SH-SY5Y (cell line): ENCODE measurements at regions not wholly inside any gene's neighbourhood (a gene's known extent, or its start where the extent isn't known, plus 50 kb on each side); places are given as distances from the start of the nearest gene placed in this dataset.

Experiments
- GATA2 ChIP-seq: IDR thresholded peaks from 2 replicates; pipeline ENCODE4 v1.6.1; 2011; ENCODE audit warnings: mild to moderate bottlenecking, low read depth, low read length
- GATA3 ChIP-seq: IDR thresholded peaks from 2 replicates; pipeline ENCODE4 v1.6.1; 2011; ENCODE audit warnings: low read depth, mild to moderate bottlenecking, low read length, moderate library complexity

DNA sequence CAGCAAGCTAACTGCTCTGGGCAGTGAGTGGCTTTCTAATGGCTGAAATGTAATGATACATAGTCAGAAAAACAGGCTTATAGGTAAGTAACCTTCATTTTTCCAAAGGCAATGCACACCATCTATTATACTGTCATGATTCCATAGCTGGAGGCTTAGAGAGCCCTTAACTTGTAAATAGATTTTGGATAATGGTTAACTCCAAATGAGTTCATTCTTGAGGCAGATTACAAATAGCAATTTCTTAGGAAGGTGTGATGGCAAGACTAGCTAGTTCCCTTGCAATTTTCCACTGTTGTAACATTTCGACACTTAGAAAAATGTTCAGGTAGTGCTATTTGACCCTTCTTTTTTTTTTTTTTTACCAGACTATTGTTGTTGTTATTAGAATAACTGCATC is 789.8 kb upstream of the PCDH9 start:
- TF ChIP-seq GATA3: no peak
- no peak for TF ChIP-seq GATA2
